ENCODE measurements at regions not wholly inside any gene's neighbourhood (a gene's known extent, or its start where the extent isn't known, plus 50 kb on each side); places are given as distances from the start of the nearest gene placed in this dataset.

GRCh38 chr7:17402628-17403278 is 104.3 kb downstream of the AHR start:
- Histone ChIP-seq H3K4me2 (no peak overlapping the region), H3K9ac (no peak overlapping the region), H3K27me3 (ENCODE audit: insufficient read depth) (peaks cover 7% of the 10 kb centered on the region; the same call in 1 of the 2 replicates), H4K20me1 (ENCODE audit: insufficient read depth) (no peaks in the 10 kb centered on the region), H3K4me3 (ENCODE audit: low read depth in 2 of 2, low read length in 1 of 2) (no peak overlapping the region), H3K4me1 (ENCODE audit: control insufficient read depth in 1 of 2, insufficient read depth in 2 of 2, low read depth in 1 of 2, low read length in 1 of 2) (no peaks in the 10 kb centered on the region; a peak in 1 of 4 replicates), H3K27ac (ENCODE audit: low read depth in 2 of 2, low read length in 1 of 2) (no peak overlapping the region), H3K9me3 (no peaks in the 10 kb centered on the region), H3F3A (replicated peaks; ENCODE audit: insufficient read depth) (no peaks in the 10 kb centered on the region), H3K9me2 (no peaks in the 10 kb centered on the region), H3K79me2 (ENCODE audit: insufficient read depth) (no peaks in the 10 kb centered on the region), H3K36me3 (replicated peaks in 1 of 2; ENCODE audit: control insufficient read depth in 1 of 2, insufficient read depth in 2 of 2, low read length in 1 of 2) (no peaks in the 10 kb centered on the region), H2AFZ (ENCODE audit: low read depth) (no peak overlapping the region)
- DNase-seq = no peak
- ChIA-PET POLR2A (no interaction called here), CTCF (interaction anchor here (1.0 kb wide), 1 partner anchor 19 kb away, joined by 4 read pairs; no protein-coding TSS in a partner anchor)
- 11% methylated on average over 9 of the region's 9 CpGs for WGBS (ENCODE audit: low lambda C conversion rate)
- TF ChIP-seq MXI1 (IDR thresholded peaks at IDR 0.05; ENCODE audit: low read depth, low read length) = no peak
- no peak for TF ChIP-seq RXRA (IDR thresholded peaks at IDR 0.05; ENCODE audit: borderline replicate concordance, low read depth)

GRCh38 chr7:17404006-17404405 is 105.6 kb downstream of the AHR start:
- H2AFZ ChIP-seq (ENCODE audit: low read depth) = no peak overlapping the region
- no peaks in the 10 kb centered on the region for H3K36me3 ChIP-seq (replicated peaks in 1 of 2; ENCODE audit: control insufficient read depth in 1 of 2, insufficient read depth in 2 of 2, low read length in 1 of 2)
- H3K27ac ChIP-seq (ENCODE audit: low read depth in 2 of 2, low read length in 1 of 2) = no peak overlapping the region
- H3F3A ChIP-seq (replicated peaks; ENCODE audit: insufficient read depth) = no peaks in the 10 kb centered on the region
- H3K9ac ChIP-seq = no peak overlapping the region
- H3K9me2 ChIP-seq = no peaks in the 10 kb centered on the region
- ChIA-PET POLR2A (no interaction called here), CTCF (no interaction called here)
- peaks cover 4% of the 10 kb centered on the region; the same call in 1 of the 2 replicates for H3K27me3 ChIP-seq (ENCODE audit: insufficient read depth)
- DNase-seq = no peak
- no peak overlapping the region for H3K4me3 ChIP-seq (ENCODE audit: low read depth in 2 of 2, low read length in 1 of 2)
- no peaks in the 10 kb centered on the region for H4K20me1 ChIP-seq (ENCODE audit: insufficient read depth)
- H3K9me3 ChIP-seq = no peaks in the 10 kb centered on the region
- no peaks in the 10 kb centered on the region; a peak in 2 of 4 replicates for H3K4me1 ChIP-seq (ENCODE audit: control insufficient read depth in 1 of 2, insufficient read depth in 2 of 2, low read depth in 1 of 2, low read length in 1 of 2)
- no peak overlapping the region for H3K4me2 ChIP-seq
- no peaks in the 10 kb centered on the region for H3K79me2 ChIP-seq (ENCODE audit: insufficient read depth)
- TF ChIP-seq NRF1 (IDR thresholded peaks at IDR 0.05; ENCODE audit: low read depth, low read length) (no peak), FOXJ3 (CRISPR knock-in tag; IDR thresholded peaks at IDR 0.05) (no peak), RFX5 (IDR thresholded peaks at IDR 0.05; ENCODE audit: low read length) (no peak), IRF3 (IDR thresholded peaks at IDR 0.05; ENCODE audit: low read depth, low read length) (no peak), GATA2 (CRISPR knock-in tag; IDR thresholded peaks at IDR 0.05) (no peak), TAF1 (IDR thresholded peaks at IDR 0.05; ENCODE audit: borderline replicate concordance, low read depth, low read length) (no peak), MAX (IDR thresholded peaks at IDR 0.05; ENCODE audit: low read depth) (no peak), FOXM1 (IDR thresholded peaks at IDR 0.05; ENCODE audit: low read depth) (no peak), YY1 (IDR thresholded peaks at IDR 0.05; ENCODE audit: low read depth) (no peak), MEF2A (IDR thresholded peaks at IDR 0.05; ENCODE audit: borderline replicate concordance, low read depth) (no peak), CHD2 (IDR thresholded peaks at IDR 0.05; ENCODE audit: low read length, partially characterized antibody) (no peak), RXRA (IDR thresholded peaks at IDR 0.05; ENCODE audit: borderline replicate concordance, low read depth) (no peak), TCF12 (IDR thresholded peaks at IDR 0.05) (no peak), PBX3 (IDR thresholded peaks at IDR 0.05) (no peak), FOSL2 (IDR thresholded peaks at IDR 0.05; ENCODE audit: borderline replicate concordance, low read depth) (no peak), ELF1 (IDR thresholded peaks at IDR 0.05) (no peak)
- 9% methylated on average over 3 of the region's 3 CpGs for WGBS (ENCODE audit: low lambda C conversion rate)

All from SK-N-SH (cell line).